ENCODE measurements at regions not wholly inside any gene's neighbourhood (a gene's known extent, or its start where the extent isn't known, plus 50 kb on each side); places are given as distances from the start of the nearest gene placed in this dataset.

GRCh38 chr1:175857756-175858155 lies 114.4 kb upstream of the TNR start:
- no peaks in the 10 kb centered on the region for H3K27me3 ChIP-seq (ENCODE audit: low read length)
- TF ChIP-seq CTCF (IDR thresholded peaks at IDR 0.05; ENCODE audit: insufficient read depth, low read length, poor library complexity, severe bottlenecking): no peak
- no peak for TF ChIP-seq EZH2phosphoT487 (conservative IDR thresholded peaks at IDR 0.05; ENCODE audit: low read length)
- no peaks in the 10 kb centered on the region for H3K9me3 ChIP-seq (ENCODE audit: insufficient read depth, low read length)
- H3K27ac ChIP-seq (ENCODE audit: low read depth, low read length): no peak overlapping the region
- no peaks in the 10 kb centered on the region for H3K79me2 ChIP-seq (ENCODE audit: insufficient read depth, low read length)
- H3K9ac ChIP-seq (ENCODE audit: low read length): no peak overlapping the region
- H4K20me1 ChIP-seq (ENCODE audit: low read depth, low read length): no peaks in the 10 kb centered on the region
- no peak overlapping the region for H2AFZ ChIP-seq (ENCODE audit: low read depth, low read length, severe bottlenecking)
- H3K36me3 ChIP-seq (ENCODE audit: low read length): no peaks in the 10 kb centered on the region
- no peak overlapping the region for H3K4me3 ChIP-seq (ENCODE audit: insufficient read depth, low read length, poor library complexity, severe bottlenecking)
- no peak overlapping the region for H3K4me2 ChIP-seq (ENCODE audit: low read depth, low read length, poor library complexity, severe bottlenecking)
- no peaks in the 10 kb centered on the region for H3K9me2 ChIP-seq (replicated peaks; ENCODE audit: insufficient read depth, low read length)
- no peaks in the 10 kb centered on the region for H3F3A ChIP-seq (ENCODE audit: insufficient read depth)

DNA sequence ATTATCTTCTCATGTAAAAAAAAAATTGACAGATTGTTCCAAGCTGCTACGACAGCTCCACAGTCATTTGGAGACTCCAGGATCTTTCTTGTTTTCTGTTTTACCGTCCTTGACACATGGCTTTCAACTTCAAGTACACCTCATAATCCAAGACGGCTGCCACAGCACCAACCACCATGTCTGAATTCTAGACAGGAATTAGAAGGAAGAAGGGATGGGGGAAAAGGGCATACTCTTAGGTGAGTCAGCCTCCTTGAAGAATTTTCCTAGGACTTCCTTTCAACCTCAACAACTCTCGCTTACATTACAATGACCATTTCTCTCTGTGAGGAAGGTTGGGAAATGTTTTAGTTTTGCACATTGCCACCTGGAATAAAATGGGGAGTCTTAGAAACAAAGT lies 110.3 kb upstream of the TNR start:
- Histone ChIP-seq H3K79me2 (ENCODE audit: insufficient read depth, low read length) (no peaks in the 10 kb centered on the region), H3K4me2 (ENCODE audit: low read depth, low read length, poor library complexity, severe bottlenecking) (no peak overlapping the region), H3F3A (ENCODE audit: insufficient read depth) (no peaks in the 10 kb centered on the region), H3K27me3 (ENCODE audit: low read length) (no peaks in the 10 kb centered on the region), H3K9ac (ENCODE audit: low read length) (no peak overlapping the region), H3K4me3 (ENCODE audit: insufficient read depth, low read length, poor library complexity, severe bottlenecking) (no peak overlapping the region), H3K9me2 (replicated peaks; ENCODE audit: insufficient read depth, low read length) (no peaks in the 10 kb centered on the region), H3K27ac (ENCODE audit: low read depth, low read length) (no peak overlapping the region), H3K36me3 (ENCODE audit: low read length) (no peaks in the 10 kb centered on the region), H2AFZ (ENCODE audit: low read depth, low read length, severe bottlenecking) (no peak overlapping the region), H3K9me3 (ENCODE audit: insufficient read depth, low read length) (no peaks in the 10 kb centered on the region), H4K20me1 (ENCODE audit: low read depth, low read length) (no peaks in the 10 kb centered on the region)
- no peak for TF ChIP-seq EZH2phosphoT487 (conservative IDR thresholded peaks at IDR 0.05; ENCODE audit: low read length)
- TF ChIP-seq CTCF (IDR thresholded peaks at IDR 0.05; ENCODE audit: insufficient read depth, low read length, poor library complexity, severe bottlenecking): no peak

DNA sequence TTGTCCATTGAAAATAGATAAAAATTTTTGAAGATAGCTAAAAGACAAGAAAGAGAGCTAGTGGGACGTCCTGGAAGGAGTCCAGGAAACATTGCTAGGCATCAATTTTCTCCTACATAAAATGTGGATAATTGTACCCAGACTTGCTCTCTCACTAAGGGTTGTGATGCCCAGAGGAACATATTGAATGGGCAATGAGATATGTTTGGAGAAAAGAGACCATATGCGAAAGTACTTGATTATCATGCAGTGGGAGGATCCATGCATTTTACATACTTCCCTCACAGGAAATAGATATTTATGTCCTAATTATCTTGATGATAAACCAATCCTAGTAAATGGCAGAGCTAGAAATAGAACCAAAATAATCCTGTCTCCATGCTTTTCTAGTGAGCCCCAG lies 108.4 kb upstream of the TNR start:
- Histone ChIP-seq H3K36me3 (ENCODE audit: low read length) (no peaks in the 10 kb centered on the region), H3K4me2 (ENCODE audit: low read depth, low read length, poor library complexity, severe bottlenecking) (no peak overlapping the region), H2AFZ (ENCODE audit: low read depth, low read length, severe bottlenecking) (no peak overlapping the region), H4K20me1 (ENCODE audit: low read depth, low read length) (no peaks in the 10 kb centered on the region), H3K4me3 (ENCODE audit: insufficient read depth, low read length, poor library complexity, severe bottlenecking) (no peak overlapping the region), H3K27ac (ENCODE audit: low read depth, low read length) (no peak overlapping the region), H3K79me2 (ENCODE audit: insufficient read depth, low read length) (no peaks in the 10 kb centered on the region), H3K9ac (ENCODE audit: low read length) (no peak overlapping the region), H3F3A (ENCODE audit: insufficient read depth) (no peaks in the 10 kb centered on the region), H3K27me3 (ENCODE audit: low read length) (no peaks in the 10 kb centered on the region), H3K9me3 (ENCODE audit: insufficient read depth, low read length) (no peaks in the 10 kb centered on the region), H3K9me2 (replicated peaks; ENCODE audit: insufficient read depth, low read length) (no peaks in the 10 kb centered on the region)
- no peak for TF ChIP-seq EZH2phosphoT487 (conservative IDR thresholded peaks at IDR 0.05; ENCODE audit: low read length)
- TF ChIP-seq CTCF (IDR thresholded peaks at IDR 0.05; ENCODE audit: insufficient read depth, low read length, poor library complexity, severe bottlenecking): no peak

- Histone ChIP-seq H3K79me2 (ENCODE audit: insufficient read depth, low read length) (no peaks in the 10 kb centered on the region), H3K36me3 (ENCODE audit: low read length) (no peaks in the 10 kb centered on the region), H3K4me2 (ENCODE audit: low read depth, low read length, poor library complexity, severe bottlenecking) (no peak overlapping the region), H3K4me3 (ENCODE audit: insufficient read depth, low read length, poor library complexity, severe bottlenecking) (no peak overlapping the region), H2AFZ (ENCODE audit: low read depth, low read length, severe bottlenecking) (no peak overlapping the region), H3K9me3 (ENCODE audit: insufficient read depth, low read length) (no peaks in the 10 kb centered on the region), H3K9me2 (replicated peaks; ENCODE audit: insufficient read depth, low read length) (no peaks in the 10 kb centered on the region), H3K27ac (ENCODE audit: low read depth, low read length) (no peak overlapping the region), H3K9ac (ENCODE audit: low read length) (no peak overlapping the region), H3F3A (ENCODE audit: insufficient read depth) (no peaks in the 10 kb centered on the region), H3K27me3 (ENCODE audit: low read length) (no peaks in the 10 kb centered on the region), H4K20me1 (ENCODE audit: low read depth, low read length) (no peaks in the 10 kb centered on the region)
- TF ChIP-seq CTCF (IDR thresholded peaks at IDR 0.05; ENCODE audit: insufficient read depth, low read length, poor library complexity, severe bottlenecking) (no peak), EZH2phosphoT487 (conservative IDR thresholded peaks at IDR 0.05; ENCODE audit: low read length) (no peak)
These were observed 104.9 kb upstream of the TNR start for GRCh38 chr1:175848329-175848728.

Measured in SU-DHL-6 (cell line).